ENCODE measurements at regions not wholly inside any gene's neighbourhood (a gene's known extent, or its start where the extent isn't known, plus 50 kb on each side); places are given as distances from the start of the nearest gene placed in this dataset.

GRCh38 chr14:50051706-50052105 is 64.7 kb downstream of the VCPKMT start:
- Histone ChIP-seq H3K27ac (replicated peaks) (no peak overlapping the region), H3K4me3 (replicated peaks; ENCODE audit: insufficient read depth, low read length) (no peak overlapping the region), H3K27me3 (ENCODE audit: insufficient read depth, poor library complexity, severe bottlenecking) (no peaks in the 10 kb centered on the region)
- no peak for DNase-seq (ENCODE audit: low read depth in 1 of 2, low spot score in 1 of 2)
- TF ChIP-seq GABPA (IDR thresholded peaks at IDR 0.05; ENCODE audit: low read depth) (no peak), POLR2AphosphoS5 (IDR thresholded peaks at IDR 0.05; ENCODE audit: low read depth) (no peak), SPI1 (IDR thresholded peaks at IDR 0.05; ENCODE audit: borderline replicate concordance, low read depth) (no peak), CTCF (IDR thresholded peaks at IDR 0.05; ENCODE audit: insufficient read depth, low read length) (no peak), REST (IDR thresholded peaks at IDR 0.05; ENCODE audit: insufficient replicate concordance, low read depth) (no peak)

GRCh38 chr14:50052517-50052916 is 63.9 kb downstream of the VCPKMT start:
- TF ChIP-seq POLR2AphosphoS5 (IDR thresholded peaks at IDR 0.05; ENCODE audit: low read depth) = no peak
- no peak for TF ChIP-seq SPI1 (IDR thresholded peaks at IDR 0.05; ENCODE audit: borderline replicate concordance, low read depth)
- no peak for TF ChIP-seq CTCF (IDR thresholded peaks at IDR 0.05; ENCODE audit: insufficient read depth, low read length)
- TF ChIP-seq GABPA (IDR thresholded peaks at IDR 0.05; ENCODE audit: low read depth) = no peak
- TF ChIP-seq REST (IDR thresholded peaks at IDR 0.05; ENCODE audit: insufficient replicate concordance, low read depth) = no peak
- H3K27me3 ChIP-seq (ENCODE audit: insufficient read depth, poor library complexity, severe bottlenecking) = no peaks in the 10 kb centered on the region
- DNase-seq (ENCODE audit: low read depth in 1 of 2, low spot score in 1 of 2) = no peak
- no peak overlapping the region for H3K4me3 ChIP-seq (replicated peaks; ENCODE audit: insufficient read depth, low read length)
- no peak overlapping the region for H3K27ac ChIP-seq (replicated peaks)

GRCh38 chr14:50053935-50054334 is 62.4 kb downstream of the VCPKMT start:
- H3K27me3 ChIP-seq (ENCODE audit: insufficient read depth, poor library complexity, severe bottlenecking) = no peaks in the 10 kb centered on the region
- DNase-seq (ENCODE audit: low read depth in 1 of 2, low spot score in 1 of 2) = no peak
- no peak overlapping the region for H3K27ac ChIP-seq (replicated peaks)
- no peak overlapping the region for H3K4me3 ChIP-seq (replicated peaks; ENCODE audit: insufficient read depth, low read length)
- TF ChIP-seq SPI1 (IDR thresholded peaks at IDR 0.05; ENCODE audit: borderline replicate concordance, low read depth) (no peak), REST (IDR thresholded peaks at IDR 0.05; ENCODE audit: insufficient replicate concordance, low read depth) (no peak), CTCF (IDR thresholded peaks at IDR 0.05; ENCODE audit: insufficient read depth, low read length) (no peak), POLR2AphosphoS5 (IDR thresholded peaks at IDR 0.05; ENCODE audit: low read depth) (no peak), GABPA (IDR thresholded peaks at IDR 0.05; ENCODE audit: low read depth) (no peak)
